ENCODE measurements at regions not wholly inside any gene's neighbourhood (a gene's known extent, or its start where the extent isn't known, plus 50 kb on each side); places are given as distances from the start of the nearest gene placed in this dataset.

- no peak for TF ChIP-seq POLR2A (IDR thresholded peaks at IDR 0.05; ENCODE audit: low read depth, low read length)
- TF ChIP-seq, protein P1, sequence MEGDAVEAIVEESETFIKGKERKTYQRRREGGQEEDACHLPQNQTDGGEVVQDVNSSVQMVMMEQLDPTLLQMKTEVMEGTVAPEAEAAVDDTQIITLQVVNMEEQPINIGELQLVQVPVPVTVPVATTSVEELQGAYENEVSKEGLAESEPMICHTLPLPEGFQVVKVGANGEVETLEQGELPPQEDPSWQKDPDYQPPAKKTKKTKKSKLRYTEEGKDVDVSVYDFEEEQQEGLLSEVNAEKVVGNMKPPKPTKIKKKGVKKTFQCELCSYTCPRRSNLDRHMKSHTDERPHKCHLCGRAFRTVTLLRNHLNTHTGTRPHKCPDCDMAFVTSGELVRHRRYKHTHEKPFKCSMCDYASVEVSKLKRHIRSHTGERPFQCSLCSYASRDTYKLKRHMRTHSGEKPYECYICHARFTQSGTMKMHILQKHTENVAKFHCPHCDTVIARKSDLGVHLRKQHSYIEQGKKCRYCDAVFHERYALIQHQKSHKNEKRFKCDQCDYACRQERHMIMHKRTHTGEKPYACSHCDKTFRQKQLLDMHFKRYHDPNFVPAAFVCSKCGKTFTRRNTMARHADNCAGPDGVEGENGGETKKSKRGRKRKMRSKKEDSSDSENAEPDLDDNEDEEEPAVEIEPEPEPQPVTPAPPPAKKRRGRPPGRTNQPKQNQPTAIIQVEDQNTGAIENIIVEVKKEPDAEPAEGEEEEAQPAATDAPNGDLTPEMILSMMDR (IDR thresholded peaks at IDR 0.05 in 2 of 3, conservative IDR thresholded peaks at IDR 0.05 in 1 of 3; ENCODE audit: control insufficient read depth in 2 of 3, extremely low read depth in 1 of 3, insufficient read depth in 1 of 3, low read depth in 3 of 3, low read length in 3 of 3) = no peak
- TF ChIP-seq ZNF274 (IDR thresholded peaks at IDR 0.05; ENCODE audit: insufficient read depth, insufficient read length) = no peak
- no peak for TF ChIP-seq ZNF592 (IDR thresholded peaks at IDR 0.05)
- TF ChIP-seq, protein P2, sequence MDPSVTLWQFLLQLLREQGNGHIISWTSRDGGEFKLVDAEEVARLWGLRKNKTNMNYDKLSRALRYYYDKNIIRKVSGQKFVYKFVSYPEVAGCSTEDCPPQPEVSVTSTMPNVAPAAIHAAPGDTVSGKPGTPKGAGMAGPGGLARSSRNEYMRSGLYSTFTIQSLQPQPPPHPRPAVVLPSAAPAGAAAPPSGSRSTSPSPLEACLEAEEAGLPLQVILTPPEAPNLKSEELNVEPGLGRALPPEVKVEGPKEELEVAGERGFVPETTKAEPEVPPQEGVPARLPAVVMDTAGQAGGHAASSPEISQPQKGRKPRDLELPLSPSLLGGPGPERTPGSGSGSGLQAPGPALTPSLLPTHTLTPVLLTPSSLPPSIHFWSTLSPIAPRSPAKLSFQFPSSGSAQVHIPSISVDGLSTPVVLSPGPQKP (IDR thresholded peaks at IDR 0.05; ENCODE audit: low read depth, low read length) = no peak
- TF ChIP-seq EZH2 (IDR thresholded peaks at IDR 0.05; ENCODE audit: borderline replicate concordance, control insufficient read depth, low read depth, low read length) = no peak
- TF ChIP-seq ATF3 (IDR thresholded peaks at IDR 0.05; ENCODE audit: borderline replicate concordance, extremely low read depth, low read depth, low read length) = no peak
- no peak for TF ChIP-seq RAD21 (IDR thresholded peaks at IDR 0.05; ENCODE audit: insufficient read depth, low read depth, low read length)
- no peak for TF ChIP-seq KDM1A (IDR thresholded peaks at IDR 0.05; ENCODE audit: borderline replicate concordance)
- TF ChIP-seq EP300 (IDR thresholded peaks at IDR 0.05; ENCODE audit: borderline replicate concordance in 1 of 2, control insufficient read depth in 1 of 2, low read depth in 2 of 2, low read length in 2 of 2) = no peak
- no peak for TF ChIP-seq POLR2AphosphoS5 (IDR thresholded peaks at IDR 0.05; ENCODE audit: low read length)
- TF ChIP-seq ESRRA (IDR thresholded peaks at IDR 0.05; ENCODE audit: low read length) = no peak
- TF ChIP-seq STAT3 (IDR thresholded peaks at IDR 0.05; ENCODE audit: low read depth, low read length) = no peak
- TF ChIP-seq NFIC (IDR thresholded peaks at IDR 0.05; ENCODE audit: low read depth, low read length) = no peak
Observed at GRCh38 chr2:133859578-133859977, 291.3 kb upstream of the NCKAP5 start.

All from GM12878 (cell line).